ENCODE measurements at regions not wholly inside any gene's neighbourhood (a gene's known extent, or its start where the extent isn't known, plus 50 kb on each side); places are given as distances from the start of the nearest gene placed in this dataset.

GRCh38 chr18:41038071-41038470, 917.0 kb upstream of the PIK3C3 start:
- Histone ChIP-seq H3K4me3 (ENCODE audit: low read length) (no peak overlapping the region), H3K27ac (ENCODE audit: low read depth, low read length) (no peak overlapping the region), H3K27me3 (ENCODE audit: control insufficient read depth, insufficient read depth, low read length, poor library complexity, severe bottlenecking) (no peaks in the 10 kb centered on the region), H3K4me1 (ENCODE audit: control insufficient read depth, insufficient read depth, low read length) (no peaks in the 10 kb centered on the region), H3K9me3 (ENCODE audit: control insufficient read depth, low read length) (no peaks in the 10 kb centered on the region), H3K9ac (ENCODE audit: extremely low read depth, low read length, poor library complexity, severe bottlenecking) (no peak overlapping the region), H3K36me3 (ENCODE audit: control insufficient read depth, insufficient read depth, low read length) (no peaks in the 10 kb centered on the region)
- Mint-ChIP-seq H3K4me3 (no peak overlapping the region), H3K36me3 (ENCODE audit: low read depth) (no peaks in the 10 kb centered on the region), H3K9me3 (no peaks in the 10 kb centered on the region), H3K27me3 (ENCODE audit: insufficient read depth) (no peaks in the 10 kb centered on the region), H3K27ac (no peak overlapping the region), H3K4me1 (peaks cover 7% of the 10 kb centered on the region)
- no peak for TF ChIP-seq CTCF (conservative IDR thresholded peaks at IDR 0.05)
- DNase-seq: no peak
- no CpG with 5 or more reads among the region's 1 CpG for WGBS, 2 experiments (ENCODE audit: insufficient coverage in 1 of 2, insufficient read length in 1 of 2)

GRCh38 chr18:41036346-41036745, 918.7 kb upstream of the PIK3C3 start:
- Mint-ChIP-seq H3K4me1 (peaks cover 7% of the 10 kb centered on the region), H3K27me3 (ENCODE audit: insufficient read depth) (no peaks in the 10 kb centered on the region)
- TF ChIP-seq CTCF (conservative IDR thresholded peaks at IDR 0.05): no peak

GRCh38 chr18:41034413-41034812, 920.6 kb upstream of the PIK3C3 start:
- no peak overlapping the region for H3K27ac Mint-ChIP-seq
- no peaks in the 10 kb centered on the region for H3K9me3 ChIP-seq (ENCODE audit: control insufficient read depth, low read length)
- DNase-seq: no peak
- WGBS, 2 experiments (ENCODE audit: insufficient coverage in 1 of 2, insufficient read length in 1 of 2): 80 to 96% methylated on average over 1 to 2 of the region's 2 CpGs
- H3K4me3 ChIP-seq (ENCODE audit: low read length): no peak overlapping the region
- H3K4me1 ChIP-seq (ENCODE audit: control insufficient read depth, insufficient read depth, low read length): no peaks in the 10 kb centered on the region
- H3K27me3 ChIP-seq (ENCODE audit: control insufficient read depth, insufficient read depth, low read length, poor library complexity, severe bottlenecking): no peaks in the 10 kb centered on the region
- H3K9ac ChIP-seq (ENCODE audit: extremely low read depth, low read length, poor library complexity, severe bottlenecking): no peak overlapping the region
- no peak for TF ChIP-seq CTCF (conservative IDR thresholded peaks at IDR 0.05)
- H3K36me3 Mint-ChIP-seq (ENCODE audit: low read depth): no peaks in the 10 kb centered on the region
- H3K4me3 Mint-ChIP-seq: no peak overlapping the region
- no peaks in the 10 kb centered on the region for H3K9me3 Mint-ChIP-seq
- H3K36me3 ChIP-seq (ENCODE audit: control insufficient read depth, insufficient read depth, low read length): no peaks in the 10 kb centered on the region
- no peak overlapping the region for H3K27ac ChIP-seq (ENCODE audit: low read depth, low read length)
- H3K27me3 Mint-ChIP-seq (ENCODE audit: insufficient read depth): no peaks in the 10 kb centered on the region
- H3K4me1 Mint-ChIP-seq: peaks cover 7% of the 10 kb centered on the region

More at GRCh38 chr18:41036346-41036745, 918.7 kb upstream of the PIK3C3 start:
- no peaks in the 10 kb centered on the region for H3K9me3 ChIP-seq (ENCODE audit: control insufficient read depth, low read length)
- no peaks in the 10 kb centered on the region for H3K4me1 ChIP-seq (ENCODE audit: control insufficient read depth, insufficient read depth, low read length)
- no peak overlapping the region for H3K4me3 ChIP-seq (ENCODE audit: low read length)
- no peak overlapping the region for H3K9ac ChIP-seq (ENCODE audit: extremely low read depth, low read length, poor library complexity, severe bottlenecking)
- no peaks in the 10 kb centered on the region for H3K36me3 Mint-ChIP-seq (ENCODE audit: low read depth)
- no peak overlapping the region for H3K27ac ChIP-seq (ENCODE audit: low read depth, low read length)
- H3K4me3 Mint-ChIP-seq: no peak overlapping the region
- H3K27ac Mint-ChIP-seq: no peak overlapping the region
- DNase-seq: no peak
- no peaks in the 10 kb centered on the region for H3K36me3 ChIP-seq (ENCODE audit: control insufficient read depth, insufficient read depth, low read length)
- 93 to 96% methylated on average over 4 to 6 of the region's 6 CpGs for WGBS, 2 experiments (ENCODE audit: insufficient coverage in 1 of 2, insufficient read length in 1 of 2)
- no peaks in the 10 kb centered on the region for H3K27me3 ChIP-seq (ENCODE audit: control insufficient read depth, insufficient read depth, low read length, poor library complexity, severe bottlenecking)
- H3K9me3 Mint-ChIP-seq: no peaks in the 10 kb centered on the region

All from endodermal cell (in vitro differentiated cells).